ACC112 (cell line): ENCODE measurements at regions not wholly inside any gene's neighbourhood (a gene's known extent, or its start where the extent isn't known, plus 50 kb on each side); places are given as distances from the start of the nearest gene placed in this dataset.

ENCODE experiments used
- H2AFZ ChIP-seq: fragments of 200-600 bp; sonication (generic); one replicate; pipeline ENCODE4 v1.6.0; 2017; ENCODE audit warnings: antibody characterized with exemption, low read length; ENCODE audit not compliant: unreplicated experiment
- H3K27ac ChIP-seq: fragments of 200-600 bp; sonication (generic); 2 replicates; pipeline ENCODE4 v1.5.1; 2014; ENCODE audit warnings: low read depth, mild to moderate bottlenecking, antibody characterized with exemption, low read length, moderate library complexity
- H3K27me3 ChIP-seq: fragments of 200-600 bp; sonication (generic); 2 replicates; pipeline ENCODE4 v1.6.1; 2014; ENCODE audit warnings: mild to moderate bottlenecking, antibody characterized with exemption, low read length, moderate library complexity, mixed read lengths; ENCODE audit not compliant: insufficient read depth
- H3K36me3 ChIP-seq: fragments of 200-600 bp; sonication (generic); 2 replicates; pipeline ENCODE4 v1.6.1; 2016; ENCODE audit warnings: mild to moderate bottlenecking, antibody characterized with exemption, low read length, moderate library complexity, mixed read lengths; ENCODE audit not compliant: insufficient read depth
- H3K4me1 ChIP-seq: fragments of 200-600 bp; sonication (generic); one replicate; pipeline ENCODE4 v1.6.1; 2016; ENCODE audit warnings: low read length, mixed read lengths; ENCODE audit not compliant: insufficient read depth, unreplicated experiment, control insufficient read depth
- H3K4me3 ChIP-seq: fragments of 200-600 bp; sonication (generic); 2 replicates; pipeline ENCODE4 v1.5.1; 2014; ENCODE audit warnings: mild to moderate bottlenecking, low read depth, low read length
- H3K79me2 ChIP-seq: fragments of 200-600 bp; sonication (generic); one replicate; pipeline ENCODE4 v1.6.0; 2016; ENCODE audit warnings: low read length; ENCODE audit not compliant: control insufficient read depth, unreplicated experiment, insufficient read depth

- no peak overlapping the region for H2AFZ ChIP-seq
- no peaks in the 10 kb centered on the region for H3K79me2 ChIP-seq
- no peak overlapping the region for H3K4me3 ChIP-seq
- no peaks in the 10 kb centered on the region for H3K27me3 ChIP-seq
- no peak overlapping the region for H3K27ac ChIP-seq
- no peaks in the 10 kb centered on the region for H3K36me3 ChIP-seq
- H3K4me1 ChIP-seq = no peaks in the 10 kb centered on the region
Measured at GRCh38 chr15:87439090-87439489, 817.4 kb downstream of the NTRK3 start.

GRCh38 chr15:87433871-87434270 is 822.7 kb downstream of the NTRK3 start:
- no peak overlapping the region for H3K4me3 ChIP-seq
- no peaks in the 10 kb centered on the region for H3K79me2 ChIP-seq
- no peak overlapping the region for H3K27ac ChIP-seq
- no peaks in the 10 kb centered on the region for H3K27me3 ChIP-seq
- H3K36me3 ChIP-seq = no peaks in the 10 kb centered on the region
- no peaks in the 10 kb centered on the region for H3K4me1 ChIP-seq
- no peak overlapping the region for H2AFZ ChIP-seq

GRCh38 chr15:87429754-87430153 is 826.8 kb downstream of the NTRK3 start:
- no peaks in the 10 kb centered on the region for H3K79me2 ChIP-seq
- H3K4me3 ChIP-seq = no peak overlapping the region
- no peaks in the 10 kb centered on the region for H3K27me3 ChIP-seq
- H2AFZ ChIP-seq = no peak overlapping the region
- no peak overlapping the region for H3K27ac ChIP-seq
- H3K4me1 ChIP-seq = no peaks in the 10 kb centered on the region
- no peaks in the 10 kb centered on the region for H3K36me3 ChIP-seq

- H3K27ac ChIP-seq = no peak overlapping the region
- no peaks in the 10 kb centered on the region for H3K4me1 ChIP-seq
- H2AFZ ChIP-seq = no peak overlapping the region
- H3K27me3 ChIP-seq = no peaks in the 10 kb centered on the region
- no peak overlapping the region for H3K4me3 ChIP-seq
- no peaks in the 10 kb centered on the region for H3K36me3 ChIP-seq
- H3K79me2 ChIP-seq = no peaks in the 10 kb centered on the region
Measured at GRCh38 chr15:87420017-87420416, 836.5 kb downstream of the NTRK3 start.

- Histone ChIP-seq H3K27me3 (no peaks in the 10 kb centered on the region), H3K4me3 (no peak overlapping the region), H3K36me3 (no peaks in the 10 kb centered on the region), H2AFZ (no peak overlapping the region), H3K79me2 (no peaks in the 10 kb centered on the region), H3K4me1 (no peaks in the 10 kb centered on the region), H3K27ac (no peak overlapping the region)
Measured at GRCh38 chr15:87419344-87419743, 837.2 kb downstream of the NTRK3 start.

- H3K4me3 ChIP-seq = no peak overlapping the region
- no peak overlapping the region for H2AFZ ChIP-seq
- 0 out of 2 replicates have a peak, but pooled peaks cover 3% of the 10 kb centered on the region for H3K27me3 ChIP-seq
- H3K36me3 ChIP-seq = no peaks in the 10 kb centered on the region
- H3K4me1 ChIP-seq = no peaks in the 10 kb centered on the region
- no peak overlapping the region for H3K27ac ChIP-seq
- H3K79me2 ChIP-seq = no peaks in the 10 kb centered on the region
Measured at GRCh38 chr15:87416591-87417257, 839.8 kb downstream of the NTRK3 start.

- Histone ChIP-seq H2AFZ (no peak overlapping the region), H3K4me1 (no peaks in the 10 kb centered on the region), H3K36me3 (no peaks in the 10 kb centered on the region), H3K27me3 (0 out of 2 replicates have a peak, but pooled peaks cover under 1% of the 10 kb centered on the region), H3K4me3 (no peak overlapping the region), H3K27ac (no peak overlapping the region), H3K79me2 (no peaks in the 10 kb centered on the region)
Measured at GRCh38 chr15:87408902-87409301, 847.6 kb downstream of the NTRK3 start.

GRCh38 chr15:87403973-87404372 is 852.6 kb downstream of the NTRK3 start:
- Histone ChIP-seq H3K4me1 (no peaks in the 10 kb centered on the region), H3K4me3 (no peak overlapping the region), H3K27ac (no peak overlapping the region)

GRCh38 chr15:87401973-87402372 is 854.6 kb downstream of the NTRK3 start:
- no peak overlapping the region for H3K4me3 ChIP-seq
- no peak overlapping the region for H2AFZ ChIP-seq
- H3K27ac ChIP-seq = no peak overlapping the region
- no peaks in the 10 kb centered on the region for H3K79me2 ChIP-seq
- no peaks in the 10 kb centered on the region for H3K27me3 ChIP-seq
- H3K4me1 ChIP-seq = no peaks in the 10 kb centered on the region
- no peaks in the 10 kb centered on the region for H3K36me3 ChIP-seq

More at GRCh38 chr15:87403973-87404372, 852.6 kb downstream of the NTRK3 start:
- H2AFZ ChIP-seq = no peak overlapping the region
- no peaks in the 10 kb centered on the region for H3K27me3 ChIP-seq
- no peaks in the 10 kb centered on the region for H3K79me2 ChIP-seq
- no peaks in the 10 kb centered on the region for H3K36me3 ChIP-seq

GRCh38 chr15:87394676-87395075 is 861.9 kb downstream of the NTRK3 start:
- no peaks in the 10 kb centered on the region for H3K79me2 ChIP-seq
- H2AFZ ChIP-seq = no peak overlapping the region
- H3K27ac ChIP-seq = no peak overlapping the region

GRCh38 chr15:87387766-87388165 is 868.8 kb downstream of the NTRK3 start:
- H3K36me3 ChIP-seq = no peaks in the 10 kb centered on the region
- no peaks in the 10 kb centered on the region for H3K79me2 ChIP-seq
- H3K27me3 ChIP-seq = no peaks in the 10 kb centered on the region
- H3K4me3 ChIP-seq = no peak overlapping the region
- no peak overlapping the region for H3K27ac ChIP-seq
- H3K4me1 ChIP-seq = no peaks in the 10 kb centered on the region
- H2AFZ ChIP-seq = no peak overlapping the region

More at GRCh38 chr15:87394676-87395075, 861.9 kb downstream of the NTRK3 start:
- Histone ChIP-seq H3K4me1 (no peaks in the 10 kb centered on the region), H3K4me3 (no peak overlapping the region), H3K36me3 (no peaks in the 10 kb centered on the region), H3K27me3 (no peaks in the 10 kb centered on the region)
